ENCODE measurements at regions not wholly inside any gene's neighbourhood (a gene's known extent, or its start where the extent isn't known, plus 50 kb on each side); places are given as distances from the start of the nearest gene placed in this dataset.

DNA sequence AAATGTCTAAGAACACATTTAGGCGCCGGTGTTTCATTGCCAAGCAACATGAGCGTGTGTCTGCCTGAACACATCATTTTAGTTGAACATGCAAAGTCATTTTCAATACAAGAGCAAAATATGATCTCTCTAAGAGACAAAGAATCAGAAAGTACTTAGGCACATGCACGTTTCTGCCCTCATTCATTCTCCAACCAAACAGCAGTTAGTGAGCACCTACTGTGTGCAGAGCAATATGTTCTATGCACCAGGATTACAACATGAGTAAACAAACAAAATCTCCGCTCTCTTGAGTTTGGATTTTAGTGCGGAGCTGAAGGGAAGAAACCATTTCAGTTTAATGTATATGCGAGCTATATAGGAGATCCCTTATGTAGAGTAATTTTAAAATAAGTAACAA, 71.6 kb upstream of the KLF6 start:
- TF ChIP-seq HNRNPH1 (optimal IDR thresholded peaks at IDR 0.05; ENCODE audit: low read depth, low read length) (no peak), NFE2 (IDR thresholded peaks at IDR 0.05; ENCODE audit: low read depth) (no peak)
- TF ChIP-seq, protein P1, sequence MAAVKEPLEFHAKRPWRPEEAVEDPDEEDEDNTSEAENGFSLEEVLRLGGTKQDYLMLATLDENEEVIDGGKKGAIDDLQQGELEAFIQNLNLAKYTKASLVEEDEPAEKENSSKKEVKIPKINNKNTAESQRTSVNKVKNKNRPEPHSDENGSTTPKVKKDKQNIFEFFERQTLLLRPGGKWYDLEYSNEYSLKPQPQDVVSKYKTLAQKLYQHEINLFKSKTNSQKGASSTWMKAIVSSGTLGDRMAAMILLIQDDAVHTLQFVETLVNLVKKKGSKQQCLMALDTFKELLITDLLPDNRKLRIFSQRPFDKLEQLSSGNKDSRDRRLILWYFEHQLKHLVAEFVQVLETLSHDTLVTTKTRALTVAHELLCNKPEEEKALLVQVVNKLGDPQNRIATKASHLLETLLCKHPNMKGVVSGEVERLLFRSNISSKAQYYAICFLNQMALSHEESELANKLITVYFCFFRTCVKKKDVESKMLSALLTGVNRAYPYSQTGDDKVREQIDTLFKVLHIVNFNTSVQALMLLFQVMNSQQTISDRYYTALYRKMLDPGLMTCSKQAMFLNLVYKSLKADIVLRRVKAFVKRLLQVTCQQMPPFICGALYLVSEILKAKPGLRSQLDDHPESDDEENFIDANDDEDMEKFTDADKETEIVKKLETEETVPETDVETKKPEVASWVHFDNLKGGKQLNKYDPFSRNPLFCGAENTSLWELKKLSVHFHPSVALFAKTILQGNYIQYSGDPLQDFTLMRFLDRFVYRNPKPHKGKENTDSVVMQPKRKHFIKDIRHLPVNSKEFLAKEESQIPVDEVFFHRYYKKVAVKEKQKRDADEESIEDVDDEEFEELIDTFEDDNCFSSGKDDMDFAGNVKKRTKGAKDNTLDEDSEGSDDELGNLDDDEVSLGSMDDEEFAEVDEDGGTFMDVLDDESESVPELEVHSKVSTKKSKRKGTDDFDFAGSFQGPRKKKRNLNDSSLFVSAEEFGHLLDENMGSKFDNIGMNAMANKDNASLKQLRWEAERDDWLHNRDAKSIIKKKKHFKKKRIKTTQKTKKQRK (IDR thresholded peaks at IDR 0.05; ENCODE audit: borderline replicate concordance, low read depth, low read length): no peak

Data from K562 (cell line).